HepG2 (cell line): ENCODE measurements at regions not wholly inside any gene's neighbourhood (a gene's known extent, or its start where the extent isn't known, plus 50 kb on each side); places are given as distances from the start of the nearest gene placed in this dataset.

Experiments used
- ATAC-seq: fragments of 200-7000 bp; cut with Tn5 transposase; 3 replicates; pipeline ENCODE4 v1.9.1; 2020; ENCODE audit warnings: mild to moderate bottlenecking, moderate library complexity
- BruUV-seq: library from RNA; stranded (reverse); fragments of 400-500 nt; replicated peaks from 2 replicates; lab custom pipeline; 2021; lab: Mats Ljungman, UMichigan
- CTCF ChIA-PET: fragments of 300-600 bp; formaldehyde crosslinking; extraction: SDS; loops from one replicate; lab custom pipeline; 2021; ENCODE audit warnings: low total read pairs, inconsistent platforms, low intra/inter-chr PET ratio; lab: Yijun Ruan, JAX
- POLR2A ChIA-PET: fragments of 350-600 bp; sonication (Branson Sonifier 250); formaldehyde crosslinking; loops from one replicate; lab custom pipeline; 2020; ENCODE audit warnings: antibody characterized with exemption, inconsistent platforms; lab: Yijun Ruan, JAX
- DNase-seq: peaks from one replicate; pipeline ENCODE4 v3.0.0-alpha.2; 2015; ENCODE audit warnings: low spot score
- FAIRE-seq: peaks from 3 replicates; lab custom pipeline; 2011; peaks lifted over from hg19 to GRCh38; lab: Jason Lieb, UNC
- H2AFZ ChIP-seq: one replicate; pipeline ENCODE4 v1.6.1; 2011; ENCODE audit warnings: low read length, inconsistent platforms
- H3K27ac ChIP-seq: fragments of 300-600 bp; 3 replicates; pipeline ENCODE4 v1.8.0; 2011; ENCODE audit warnings: mixed run types, mild to moderate bottlenecking, mixed read lengths, low read length, inconsistent platforms; ENCODE audit not compliant: insufficient read depth; ENCODE audit errors: extremely low read length
- H3K27me3 ChIP-seq, 2 experiments: fragments of 200-600 bp in 1 of 2; 2 replicates in 1 of 2; 3 replicates in 1 of 2; pipeline versions ENCODE4 v1.6.0 to v1.8.0; 2011; ENCODE audit warnings: low read length in 2 of 2, mild to moderate bottlenecking in 2 of 2, moderate library complexity in 2 of 2, inconsistent platforms in 1 of 2; ENCODE audit not compliant: insufficient read depth in 2 of 2, control insufficient read depth in 1 of 2
- H3K36me3 ChIP-seq, 2 experiments: fragments of 200-600 bp in 1 of 2; replicated peaks in 1 of 2; 2 replicates in 1 of 2; 3 replicates in 1 of 2; pipeline versions ENCODE4 v1.5.1 to v1.8.0; 2011; ENCODE audit warnings: low read length in 2 of 2, inconsistent platforms in 1 of 2; ENCODE audit not compliant: insufficient read depth in 2 of 2, control insufficient read depth in 1 of 2
- H3K4me1 ChIP-seq: 2 replicates; pipeline ENCODE4 v1.5.1; 2012; ENCODE audit warnings: low read length, inconsistent platforms; ENCODE audit not compliant: insufficient read depth
- H3K4me2 ChIP-seq: 2 replicates; pipeline ENCODE4 v1.6.0; 2011; ENCODE audit warnings: low read depth, low read length, inconsistent platforms
- H3K4me3 ChIP-seq, 3 experiments: fragments of 200-600 bp in 1 of 3; sonication (generic), shearing (Covaris generic) in 1 of 3; replicated peaks in 1 of 3; 2 replicates each; pipeline ENCODE4 v1.5.1; 2011 to 2016; ENCODE audit warnings: low read length in 3 of 3, inconsistent platforms in 2 of 3, low read depth in 2 of 3, mild to moderate bottlenecking in 2 of 3, control low read depth in 1 of 3, mixed read lengths in 1 of 3; ENCODE audit not compliant: insufficient read depth in 1 of 3
- H3K79me2 ChIP-seq: one replicate; pipeline ENCODE4 v1.6.1; 2011; ENCODE audit warnings: low read length, inconsistent platforms; ENCODE audit not compliant: insufficient read depth
- H3K9ac ChIP-seq: 2 replicates; pipeline ENCODE4 v1.6.0; 2011; ENCODE audit warnings: mild to moderate bottlenecking, low read depth, low read length, inconsistent platforms; ENCODE audit not compliant: insufficient read depth
- H3K9me3 ChIP-seq: 2 replicates; pipeline ENCODE4 v1.5.1; 2012; ENCODE audit warnings: mild to moderate bottlenecking, low read length
- H4K20me1 ChIP-seq: 2 replicates; pipeline ENCODE4 v1.6.0; 2011; ENCODE audit warnings: inconsistent platforms, mild to moderate bottlenecking, low read length, moderate library complexity; ENCODE audit not compliant: insufficient read depth
- MAF1 ChIP-seq: sonication (generic); formaldehyde crosslinking; IDR thresholded peaks from 2 replicates; pipeline ENCODE4 v1.5.0; 2020; ENCODE audit warnings: missing genetic modification reagents, borderline replicate concordance
- SAP130 ChIP-seq: IDR thresholded peaks from 2 replicates; pipeline ENCODE4 v1.6.1; 2016; ENCODE audit warnings: low read depth
- ZBTB39 ChIP-seq: sonication (generic); formaldehyde crosslinking; IDR thresholded peaks from 2 replicates; pipeline ENCODE4 v1.5.0; 2020; ENCODE audit warnings: missing genetic modification reagents
- ZFP37 ChIP-seq: sonication (generic); formaldehyde crosslinking; IDR thresholded peaks from 2 replicates; pipeline ENCODE4 v1.4.0; 2020; ENCODE audit warnings: missing genetic modification reagents, borderline replicate concordance
- ZNF296 ChIP-seq: sonication (generic); formaldehyde crosslinking; conservative IDR thresholded peaks from 2 replicates; pipeline ENCODE4 v1.5.0; 2020; ENCODE audit warnings: mild to moderate bottlenecking, missing genetic modification reagents
- WGBS: methylation state at CpG from one replicate; pipeline ENCODE4 v1.1.6; 2017; ENCODE audit warnings: low lambda C conversion rate; 5-methylcytosine and 5-hydroxymethylcytosine counted together
- in situ Hi-C: cut with HindIII; loops from 2 replicates; pipeline ENCODE4 v1.10.0; 2017; ENCODE audit warnings: low pct_unique_long_range_greater_than_20kb; ENCODE audit not compliant: extremely low pct_ligation_motif_present
- intact Hi-C: fragments of 100-400 bp; cut with micrococcal nuclease; formaldehyde crosslinking; loops from one replicate; pipeline ENCODE4 v1.10.0; 2022; ENCODE audit not compliant: unreplicated experiment
- TF ChIP-seq, protein P1 (sequence below), 2 experiments: sonication (generic) in 1 of 2; formaldehyde crosslinking in 1 of 2; IDR thresholded peaks; 2 replicates each; pipeline versions ENCODE4 v1.5.1 to v1.6.1; 2011 to 2020; ENCODE audit warnings: borderline replicate concordance in 1 of 2, low read depth in 1 of 2, low read length in 1 of 2, mild to moderate bottlenecking in 1 of 2, missing genetic modification reagents in 1 of 2, moderate library complexity in 1 of 2
- TF ChIP-seq, protein P2 (sequence below): sonication (generic); formaldehyde crosslinking; IDR thresholded peaks from 2 replicates; pipeline ENCODE4 v1.4.0; 2020; ENCODE audit warnings: missing genetic modification reagents, mild to moderate bottlenecking, borderline replicate concordance
- TF ChIP-seq, protein P3 (sequence below): sonication (generic); formaldehyde crosslinking; IDR thresholded peaks from 2 replicates; pipeline ENCODE4 v1.8.1; 2022; ENCODE audit warnings: mild to moderate bottlenecking, missing genetic modification reagents
- TF ChIP-seq, protein P4 (sequence below): sonication (generic); formaldehyde crosslinking; IDR thresholded peaks from 2 replicates; pipeline ENCODE4 v1.5.1; 2020; ENCODE audit warnings: missing genetic modification reagents, mild to moderate bottlenecking, borderline replicate concordance

DNA sequence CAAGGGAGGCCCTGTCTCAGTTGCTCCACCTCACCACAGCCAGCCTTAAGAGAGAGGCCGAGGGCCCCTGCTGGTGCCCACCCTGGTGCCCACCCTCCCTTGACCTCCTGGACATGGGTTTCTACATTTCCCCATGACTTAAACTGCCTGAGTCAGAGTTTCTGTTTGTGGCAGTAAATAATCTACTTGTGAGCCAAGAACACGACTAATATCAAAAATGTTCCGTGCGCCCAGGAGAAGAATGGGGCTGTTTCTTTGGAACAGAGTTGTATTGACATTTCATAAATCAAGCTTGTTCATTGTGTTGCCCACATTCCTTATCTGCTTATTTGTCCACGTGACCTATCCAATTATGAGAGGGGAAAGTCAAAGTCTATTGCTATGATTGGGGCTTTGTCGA is 143.5 kb downstream of the ANKRD60 start (continued):
- TF ChIP-seq, protein P1, sequence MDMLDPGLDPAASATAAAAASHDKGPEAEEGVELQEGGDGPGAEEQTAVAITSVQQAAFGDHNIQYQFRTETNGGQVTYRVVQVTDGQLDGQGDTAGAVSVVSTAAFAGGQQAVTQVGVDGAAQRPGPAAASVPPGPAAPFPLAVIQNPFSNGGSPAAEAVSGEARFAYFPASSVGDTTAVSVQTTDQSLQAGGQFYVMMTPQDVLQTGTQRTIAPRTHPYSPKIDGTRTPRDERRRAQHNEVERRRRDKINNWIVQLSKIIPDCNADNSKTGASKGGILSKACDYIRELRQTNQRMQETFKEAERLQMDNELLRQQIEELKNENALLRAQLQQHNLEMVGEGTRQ (IDR thresholded peaks at IDR 0.05; ENCODE audit: low read depth, low read length) = no peak
- TF ChIP-seq, protein P1 (CRISPR knock-in tag; IDR thresholded peaks at IDR 0.05; ENCODE audit: borderline replicate concordance) = no peak

GRCh38 chr20:58084566-58084965 is 143.9 kb downstream of the ANKRD60 start:
- Histone ChIP-seq H3K36me3 (no peaks in the 10 kb centered on the region), H3K9ac (no peak overlapping the region), H3K79me2 (no peaks in the 10 kb centered on the region), H3K4me2 (no peak overlapping the region), H3K4me3 (no peak overlapping the region), H4K20me1 (no peaks in the 10 kb centered on the region), H3K27ac (no peak overlapping the region), H2AFZ (no peak overlapping the region), H3K27me3 (peaks cover 2 to 18% of the 10 kb centered on the region in 2 experiments; a peak in 3 of 5 replicates), H3K4me1 (no peaks in the 10 kb centered on the region), H3K9me3 (no peaks in the 10 kb centered on the region)
- 21% methylated on average over 7 of the region's 7 CpGs for WGBS
- POLR2A ChIA-PET = no interaction called here
- intact Hi-C loops (no loop called here), in situ Hi-C loops (no loop called here)
- ATAC-seq (no peak), FAIRE-seq (no peak), DNase-seq (no peak)
- no TSS peak for BruUV-seq
- CTCF ChIA-PET = no interaction called here
- TF ChIP-seq MAF1 (CRISPR knock-in tag) (no peak), SAP130 (CRISPR knock-in tag) (no peak), ZFP37 (CRISPR knock-in tag) (no peak), ZBTB39 (CRISPR knock-in tag) (no peak), ZNF296 (CRISPR knock-in tag) (no peak)
- TF ChIP-seq, protein P2, sequence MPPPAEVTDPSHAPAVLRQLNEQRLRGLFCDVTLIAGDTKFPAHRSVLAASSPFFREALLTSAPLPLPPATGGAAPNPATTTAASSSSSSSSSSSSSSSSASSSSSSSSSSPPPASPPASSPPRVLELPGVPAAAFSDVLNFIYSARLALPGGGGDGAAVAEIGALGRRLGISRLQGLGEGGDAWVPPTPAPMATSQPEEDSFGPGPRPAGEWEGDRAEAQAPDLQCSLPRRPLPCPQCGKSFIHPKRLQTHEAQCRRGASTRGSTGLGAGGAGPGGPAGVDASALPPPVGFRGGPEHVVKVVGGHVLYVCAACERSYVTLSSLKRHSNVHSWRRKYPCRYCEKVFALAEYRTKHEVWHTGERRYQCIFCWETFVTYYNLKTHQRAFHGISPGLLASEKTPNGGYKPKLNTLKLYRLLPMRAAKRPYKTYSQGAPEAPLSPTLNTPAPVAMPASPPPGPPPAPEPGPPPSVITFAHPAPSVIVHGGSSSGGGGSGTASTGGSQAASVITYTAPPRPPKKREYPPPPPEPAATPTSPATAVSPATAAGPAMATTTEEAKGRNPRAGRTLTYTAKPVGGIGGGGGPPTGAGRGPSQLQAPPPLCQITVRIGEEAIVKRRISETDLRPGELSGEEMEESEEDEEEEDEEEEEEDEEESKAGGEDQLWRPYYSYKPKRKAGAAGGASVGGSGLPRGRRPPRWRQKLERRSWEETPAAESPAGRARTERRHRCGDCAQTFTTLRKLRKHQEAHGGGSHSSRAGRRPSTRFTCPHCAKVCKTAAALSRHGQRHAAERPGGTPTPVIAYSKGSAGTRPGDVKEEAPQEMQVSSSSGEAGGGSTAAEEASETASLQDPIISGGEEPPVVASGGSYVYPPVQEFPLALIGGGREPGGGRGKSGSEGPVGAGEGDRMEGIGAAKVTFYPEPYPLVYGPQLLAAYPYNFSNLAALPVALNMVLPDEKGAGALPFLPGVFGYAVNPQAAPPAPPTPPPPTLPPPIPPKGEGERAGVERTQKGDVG (CRISPR knock-in tag) = no peak
- TF ChIP-seq, protein P3, sequence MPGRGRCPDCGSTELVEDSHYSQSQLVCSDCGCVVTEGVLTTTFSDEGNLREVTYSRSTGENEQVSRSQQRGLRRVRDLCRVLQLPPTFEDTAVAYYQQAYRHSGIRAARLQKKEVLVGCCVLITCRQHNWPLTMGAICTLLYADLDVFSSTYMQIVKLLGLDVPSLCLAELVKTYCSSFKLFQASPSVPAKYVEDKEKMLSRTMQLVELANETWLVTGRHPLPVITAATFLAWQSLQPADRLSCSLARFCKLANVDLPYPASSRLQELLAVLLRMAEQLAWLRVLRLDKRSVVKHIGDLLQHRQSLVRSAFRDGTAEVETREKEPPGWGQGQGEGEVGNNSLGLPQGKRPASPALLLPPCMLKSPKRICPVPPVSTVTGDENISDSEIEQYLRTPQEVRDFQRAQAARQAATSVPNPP = no peak
- TF ChIP-seq, protein P4, sequence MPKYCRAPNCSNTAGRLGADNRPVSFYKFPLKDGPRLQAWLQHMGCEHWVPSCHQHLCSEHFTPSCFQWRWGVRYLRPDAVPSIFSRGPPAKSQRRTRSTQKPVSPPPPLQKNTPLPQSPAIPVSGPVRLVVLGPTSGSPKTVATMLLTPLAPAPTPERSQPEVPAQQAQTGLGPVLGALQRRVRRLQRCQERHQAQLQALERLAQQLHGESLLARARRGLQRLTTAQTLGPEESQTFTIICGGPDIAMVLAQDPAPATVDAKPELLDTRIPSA = no peak
